B cell (primary cell): ENCODE measurements at regions not wholly inside any gene's neighbourhood (a gene's known extent, or its start where the extent isn't known, plus 50 kb on each side); places are given as distances from the start of the nearest gene placed in this dataset.

Source experiments
- EZH2 ChIP-seq: IDR thresholded peaks from 2 replicates; pipeline ENCODE4 v1.6.1; 2012; ENCODE audit warnings: borderline replicate concordance, low read depth, mild to moderate bottlenecking, moderate library complexity, low read length; ENCODE audit not compliant: insufficient read depth, poor library complexity, severe bottlenecking
- TF ChIP-seq, protein P1 (sequence below): fragments of 200-600 bp; IDR thresholded peaks from one replicate; pipeline ENCODE4 v1.8.0; 2022; ENCODE audit warnings: antibody characterized with exemption, mild to moderate bottlenecking

GRCh38 chr1:194517567-194517966 is 1331.2 kb upstream of the B3GALT2 start:
- TF ChIP-seq, protein P1, sequence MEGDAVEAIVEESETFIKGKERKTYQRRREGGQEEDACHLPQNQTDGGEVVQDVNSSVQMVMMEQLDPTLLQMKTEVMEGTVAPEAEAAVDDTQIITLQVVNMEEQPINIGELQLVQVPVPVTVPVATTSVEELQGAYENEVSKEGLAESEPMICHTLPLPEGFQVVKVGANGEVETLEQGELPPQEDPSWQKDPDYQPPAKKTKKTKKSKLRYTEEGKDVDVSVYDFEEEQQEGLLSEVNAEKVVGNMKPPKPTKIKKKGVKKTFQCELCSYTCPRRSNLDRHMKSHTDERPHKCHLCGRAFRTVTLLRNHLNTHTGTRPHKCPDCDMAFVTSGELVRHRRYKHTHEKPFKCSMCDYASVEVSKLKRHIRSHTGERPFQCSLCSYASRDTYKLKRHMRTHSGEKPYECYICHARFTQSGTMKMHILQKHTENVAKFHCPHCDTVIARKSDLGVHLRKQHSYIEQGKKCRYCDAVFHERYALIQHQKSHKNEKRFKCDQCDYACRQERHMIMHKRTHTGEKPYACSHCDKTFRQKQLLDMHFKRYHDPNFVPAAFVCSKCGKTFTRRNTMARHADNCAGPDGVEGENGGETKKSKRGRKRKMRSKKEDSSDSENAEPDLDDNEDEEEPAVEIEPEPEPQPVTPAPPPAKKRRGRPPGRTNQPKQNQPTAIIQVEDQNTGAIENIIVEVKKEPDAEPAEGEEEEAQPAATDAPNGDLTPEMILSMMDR, result no peak
- no peak for TF ChIP-seq EZH2
